ENCODE measurements at regions not wholly inside any gene's neighbourhood (a gene's known extent, or its start where the extent isn't known, plus 50 kb on each side); places are given as distances from the start of the nearest gene placed in this dataset.

DNA sequence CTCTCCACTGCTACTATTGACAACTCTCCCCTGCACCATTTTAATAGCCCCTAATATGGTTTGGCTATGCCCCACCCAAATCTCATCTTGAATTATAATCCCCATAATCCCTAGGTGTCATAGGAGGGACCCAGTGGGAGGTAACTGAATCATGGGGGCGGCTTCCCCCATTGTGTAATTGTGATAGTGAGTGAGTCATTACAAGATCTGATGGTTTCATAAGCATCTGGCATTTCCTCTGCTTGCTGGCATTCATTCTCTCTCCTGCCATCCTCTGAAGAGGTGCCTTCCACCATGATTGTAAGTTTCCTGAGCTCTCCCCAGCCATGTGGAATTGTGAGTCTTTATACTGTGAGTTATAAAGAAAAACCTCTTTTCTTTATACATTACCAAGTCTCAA lies 74.1 kb upstream of the TCF21 start:
- H3K4me3 ChIP-seq (ENCODE audit: low read length): no peak overlapping the region
- Mint-ChIP-seq H3K4me3 (no peak overlapping the region), H3K9me3 (peaks cover 0 to 11% (median 2%) of the 10 kb centered on the region in 11 donors), H3K27ac (no peak overlapping the region), H3K4me1 (no peaks in the 10 kb centered on the region), H3K27me3 (peaks cover 0 to 44% (median 17%) of the 10 kb centered on the region in 5 donors), H3K36me3 (no peaks in the 10 kb centered on the region)
- no peaks in the 10 kb centered on the region for H3K36me3 ChIP-seq (ENCODE audit: control insufficient read depth in 2 of 3, insufficient read depth in 3 of 3, low read length in 3 of 3)
- H3K27ac ChIP-seq (ENCODE audit: low read depth, low read length): no peak overlapping the region
- DNase-seq (no peak), ATAC-seq (no peak)
- no peaks in the 10 kb centered on the region for H3K4me1 ChIP-seq (ENCODE audit: control insufficient read depth in 2 of 2, insufficient read depth in 2 of 2, low read length in 2 of 2)
- ChIA-PET CTCF (no interaction called here), POLR2A (no interaction called here)
- no peaks in the 10 kb centered on the region for H3K27me3 ChIP-seq (ENCODE audit: control insufficient read depth in 2 of 2, insufficient read depth in 2 of 2, low read length in 2 of 2)
- no peaks in the 10 kb centered on the region for H3K9me3 ChIP-seq (ENCODE audit: control insufficient read depth in 2 of 3, low read length in 3 of 3)
- intact Hi-C loops (cut with micrococcal nuclease): no loop called here

GRCh38 chr6:133815313-133815712 lies 73.6 kb upstream of the TCF21 start:
- Mint-ChIP-seq H3K36me3 (no peaks in the 10 kb centered on the region), H3K4me1 (no peaks in the 10 kb centered on the region), H3K9me3 (peaks cover 0 to 11% (median 0%) of the 10 kb centered on the region in 11 donors), H3K27me3 (peaks cover 2 to 39% (median 13%) of the 10 kb centered on the region in 5 donors), H3K27ac (no peak overlapping the region), H3K4me3 (no peak overlapping the region)
- Histone ChIP-seq H3K4me1 (ENCODE audit: control insufficient read depth in 2 of 2, insufficient read depth in 2 of 2, low read length in 2 of 2) (no peaks in the 10 kb centered on the region), H3K4me3 (ENCODE audit: low read length) (no peak overlapping the region), H3K36me3 (ENCODE audit: control insufficient read depth in 2 of 3, insufficient read depth in 3 of 3, low read length in 3 of 3) (no peaks in the 10 kb centered on the region), H3K27me3 (ENCODE audit: control insufficient read depth in 2 of 2, insufficient read depth in 2 of 2, low read length in 2 of 2) (no peaks in the 10 kb centered on the region), H3K27ac (ENCODE audit: low read depth, low read length) (no peak overlapping the region), H3K9me3 (ENCODE audit: control insufficient read depth in 2 of 3, low read length in 3 of 3) (no peaks in the 10 kb centered on the region)
- CTCF ChIA-PET: no interaction called here
- intact Hi-C loops (cut with micrococcal nuclease): no loop called here
- ATAC-seq: no peak
- POLR2A ChIA-PET: no interaction called here
- DNase-seq: no peak

GRCh38 chr6:133816171-133816570 lies 72.7 kb upstream of the TCF21 start:
- H3K36me3 Mint-ChIP-seq: no peaks in the 10 kb centered on the region
- H3K4me3 Mint-ChIP-seq: no peak overlapping the region
- no peak for ATAC-seq
- Histone ChIP-seq H3K9me3 (ENCODE audit: control insufficient read depth in 2 of 3, low read length in 3 of 3) (no peaks in the 10 kb centered on the region), H3K36me3 (ENCODE audit: control insufficient read depth in 2 of 3, insufficient read depth in 3 of 3, low read length in 3 of 3) (no peaks in the 10 kb centered on the region), H3K27me3 (ENCODE audit: control insufficient read depth in 2 of 2, insufficient read depth in 2 of 2, low read length in 2 of 2) (no peaks in the 10 kb centered on the region), H3K4me3 (ENCODE audit: low read length) (no peak overlapping the region), H3K4me1 (ENCODE audit: control insufficient read depth in 2 of 2, insufficient read depth in 2 of 2, low read length in 2 of 2) (no peaks in the 10 kb centered on the region), H3K27ac (ENCODE audit: low read depth, low read length) (no peak overlapping the region)
- intact Hi-C loops (cut with micrococcal nuclease): no loop called here
- peaks cover 0 to 7% (median 0%) of the 10 kb centered on the region in 11 donors for H3K9me3 Mint-ChIP-seq
- ChIA-PET CTCF (no interaction called here), POLR2A (no interaction called here)
- peaks cover 4 to 35% (median 12%) of the 10 kb centered on the region in 5 donors for H3K27me3 Mint-ChIP-seq
- no peak for DNase-seq
- no peaks in the 10 kb centered on the region for H3K4me1 Mint-ChIP-seq
- no peak overlapping the region for H3K27ac Mint-ChIP-seq

- H3K9me3 ChIP-seq (ENCODE audit: control insufficient read depth in 2 of 3, low read length in 3 of 3): no peaks in the 10 kb centered on the region
- intact Hi-C loops (cut with micrococcal nuclease): no loop called here
- no peaks in the 10 kb centered on the region for H3K36me3 Mint-ChIP-seq
Measured at GRCh38 chr6:133817460-133818047, 71.4 kb upstream of the TCF21 start.

GRCh38 chr6:133818320-133818719 lies 70.6 kb upstream of the TCF21 start:
- ATAC-seq (no peak), DNase-seq (no peak)
- POLR2A ChIA-PET: no interaction called here
- Mint-ChIP-seq H3K9me3 (no peaks in the 10 kb centered on the region), H3K4me3 (no peak overlapping the region), H3K27ac (no peak overlapping the region), H3K4me1 (no peaks in the 10 kb centered on the region), H3K27me3 (peaks cover 4 to 21% (median 6%) of the 10 kb centered on the region in 5 donors), H3K36me3 (no peaks in the 10 kb centered on the region)
- Histone ChIP-seq H3K9me3 (ENCODE audit: control insufficient read depth in 2 of 3, low read length in 3 of 3) (no peaks in the 10 kb centered on the region), H3K27me3 (ENCODE audit: control insufficient read depth in 2 of 2, insufficient read depth in 2 of 2, low read length in 2 of 2) (no peaks in the 10 kb centered on the region), H3K4me1 (ENCODE audit: control insufficient read depth in 2 of 2, insufficient read depth in 2 of 2, low read length in 2 of 2) (no peaks in the 10 kb centered on the region), H3K36me3 (ENCODE audit: control insufficient read depth in 2 of 3, insufficient read depth in 3 of 3, low read length in 3 of 3) (no peaks in the 10 kb centered on the region), H3K4me3 (ENCODE audit: low read length) (no peak overlapping the region), H3K27ac (ENCODE audit: low read depth, low read length) (no peak overlapping the region)
- CTCF ChIA-PET: no interaction called here
- intact Hi-C loops (cut with micrococcal nuclease): no loop called here

More at GRCh38 chr6:133817460-133818047, 71.4 kb upstream of the TCF21 start:
- Histone ChIP-seq H3K36me3 (ENCODE audit: control insufficient read depth in 2 of 3, insufficient read depth in 3 of 3, low read length in 3 of 3) (no peaks in the 10 kb centered on the region), H3K27ac (ENCODE audit: low read depth, low read length) (no peak overlapping the region), H3K4me1 (ENCODE audit: control insufficient read depth in 2 of 2, insufficient read depth in 2 of 2, low read length in 2 of 2) (no peaks in the 10 kb centered on the region), H3K27me3 (ENCODE audit: control insufficient read depth in 2 of 2, insufficient read depth in 2 of 2, low read length in 2 of 2) (no peaks in the 10 kb centered on the region), H3K4me3 (ENCODE audit: low read length) (no peak overlapping the region)
- ChIA-PET CTCF (no interaction called here), POLR2A (no interaction called here)
- H3K27me3 Mint-ChIP-seq: peaks cover 4 to 24% (median 8%) of the 10 kb centered on the region in 5 donors
- no peaks in the 10 kb centered on the region for H3K4me1 Mint-ChIP-seq
- no peaks in the 10 kb centered on the region for H3K9me3 Mint-ChIP-seq
- no peak overlapping the region for H3K27ac Mint-ChIP-seq
- peak in 4 of 9 donors; percentile 5 to 33 (median 11) for DNase-seq
- H3K4me3 Mint-ChIP-seq: no peak overlapping the region
- peak; percentile 37 for ATAC-seq

- CTCF ChIA-PET: no interaction called here
- POLR2A ChIA-PET: no interaction called here
Measured at GRCh38 chr6:133820208-133820607, 68.7 kb upstream of the TCF21 start.

DNA sequence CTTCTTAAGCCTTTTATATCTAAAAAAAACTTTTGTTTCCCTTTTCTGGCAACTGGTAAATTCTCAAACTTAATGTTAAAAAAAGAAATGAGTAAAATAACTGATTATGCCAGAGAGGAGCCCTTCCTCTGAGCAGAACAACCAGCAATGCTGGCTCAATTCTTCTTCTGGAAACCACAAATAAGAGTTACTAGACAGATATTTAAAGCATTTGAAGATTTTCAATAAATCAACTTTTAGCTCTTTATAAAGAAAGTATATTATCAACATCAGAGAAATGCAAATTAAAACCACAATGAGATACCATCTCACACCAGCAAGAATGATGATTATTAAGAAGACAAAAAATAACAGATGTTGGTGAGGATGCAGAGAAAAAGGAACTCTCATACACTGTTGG lies 61.1 kb upstream of the TCF21 start:
- CTCF ChIA-PET: no interaction called here
- intact Hi-C loops (cut with micrococcal nuclease): no loop called here

More at GRCh38 chr6:133820208-133820607, 68.7 kb upstream of the TCF21 start:
- intact Hi-C loops (cut with micrococcal nuclease): no loop called here
- Mint-ChIP-seq H3K4me3 (no peak overlapping the region), H3K36me3 (no peaks in the 10 kb centered on the region), H3K9me3 (no peaks in the 10 kb centered on the region), H3K27ac (no peak overlapping the region), H3K27me3 (peaks cover 4 to 19% (median 6%) of the 10 kb centered on the region in 5 donors), H3K4me1 (no peaks in the 10 kb centered on the region)
- H3K36me3 ChIP-seq (ENCODE audit: control insufficient read depth in 2 of 3, insufficient read depth in 3 of 3, low read length in 3 of 3): no peaks in the 10 kb centered on the region
- no peaks in the 10 kb centered on the region for H3K4me1 ChIP-seq (ENCODE audit: control insufficient read depth in 2 of 2, insufficient read depth in 2 of 2, low read length in 2 of 2)
- H3K27me3 ChIP-seq (ENCODE audit: control insufficient read depth in 2 of 2, insufficient read depth in 2 of 2, low read length in 2 of 2): no peaks in the 10 kb centered on the region
- no peak overlapping the region for H3K27ac ChIP-seq (ENCODE audit: low read depth, low read length)
- no peak for DNase-seq
- no peak for ATAC-seq
- H3K9me3 ChIP-seq (ENCODE audit: control insufficient read depth in 2 of 3, low read length in 3 of 3): no peaks in the 10 kb centered on the region
- H3K4me3 ChIP-seq (ENCODE audit: low read length): no peak overlapping the region

More for the DNA sequence above, 61.1 kb upstream of the TCF21 start:
- no peaks in the 10 kb centered on the region for H3K9me3 ChIP-seq (ENCODE audit: control insufficient read depth in 2 of 3, low read length in 3 of 3)
- no peak overlapping the region for H3K4me3 ChIP-seq (ENCODE audit: low read length)
- POLR2A ChIA-PET: no interaction called here
- no peak overlapping the region for H3K27ac Mint-ChIP-seq
- no peak for DNase-seq
- H3K4me1 Mint-ChIP-seq: no peaks in the 10 kb centered on the region
- no peak for ATAC-seq
- H3K27me3 Mint-ChIP-seq: peaks cover 2 to 40% (median 24%) of the 10 kb centered on the region in 5 donors
- H3K27me3 ChIP-seq (ENCODE audit: control insufficient read depth in 2 of 2, insufficient read depth in 2 of 2, low read length in 2 of 2): no peaks in the 10 kb centered on the region
- H3K36me3 ChIP-seq (ENCODE audit: control insufficient read depth in 2 of 3, insufficient read depth in 3 of 3, low read length in 3 of 3): no peaks in the 10 kb centered on the region
- H3K9me3 Mint-ChIP-seq: peaks cover 0 to 8% (median 0%) of the 10 kb centered on the region in 11 donors
- H3K4me3 Mint-ChIP-seq: no peak overlapping the region
- H3K4me1 ChIP-seq (ENCODE audit: control insufficient read depth in 2 of 2, insufficient read depth in 2 of 2, low read length in 2 of 2): no peaks in the 10 kb centered on the region
- no peaks in the 10 kb centered on the region for H3K36me3 Mint-ChIP-seq
- no peak overlapping the region for H3K27ac ChIP-seq (ENCODE audit: low read depth, low read length)

Measured in naive thymus-derived CD4-positive, alpha-beta T cell (primary cell).